Heart left ventricle (tissue), 16 donors: ENCODE measurements at regions not wholly inside any gene's neighbourhood (a gene's known extent, or its start where the extent isn't known, plus 50 kb on each side); places are given as distances from the start of the nearest gene placed in this dataset.

Experiments
- ATAC-seq, 4 donors: fragments of 200-7000 bp; cut with Tn5 transposase; one replicate each; pipeline ENCODE4 v1.9.1; 2020 to 2022; ENCODE audit warnings: moderate library complexity in 4 of 4, mild to moderate bottlenecking in 3 of 4, moderate number of reproducible peaks in 1 of 4
- DNase-seq, 5 donors: peaks; one replicate each; pipeline ENCODE4 v3.0.0-alpha.2; 2020
- H3K27ac ChIP-seq, 12 donors: fragments of 200-600 bp; sonication (generic) in 4 of 12; one replicate each; pipeline versions ENCODE4 v1.5.0 to v1.8.0; 2016 to 2022; ENCODE audit warnings: mild to moderate bottlenecking in 2 of 12
- H3K27me3 ChIP-seq, 9 donors: fragments of 200-600 bp; sonication (generic) in 2 of 9; one replicate each; pipeline versions ENCODE4 v1.5.1 to v1.8.0; 2016 to 2022; ENCODE audit warnings: mild to moderate bottlenecking in 3 of 9
- H3K36me3 ChIP-seq, 9 donors: fragments of 200-600 bp; sonication (generic) in 2 of 9; one replicate each; pipeline versions ENCODE4 v1.5.0 to v1.8.0; 2018 to 2022; ENCODE audit warnings: mild to moderate bottlenecking in 2 of 9
- H3K4me1 ChIP-seq, 12 donors: fragments of 200-600 bp; sonication (generic) in 4 of 12; one replicate each; pipeline versions ENCODE4 v1.5.0 to v1.8.0; 2016 to 2022; ENCODE audit warnings: mild to moderate bottlenecking in 3 of 12
- H3K4me3 ChIP-seq, 12 donors: fragments of 200-600 bp; sonication (generic) in 4 of 12; one replicate each; pipeline versions ENCODE4 v1.5.0 to v1.8.0; 2017 to 2022; ENCODE audit warnings: mild to moderate bottlenecking in 9 of 12, moderate library complexity in 4 of 12
- H3K9me3 ChIP-seq, 12 donors: fragments of 200-600 bp; sonication (generic) in 4 of 12; one replicate each; pipeline versions ENCODE4 v1.5.0 to v1.8.0; 2016 to 2022; ENCODE audit warnings: mild to moderate bottlenecking in 1 of 12
- POLR2A ChIP-seq, 2 donors: fragments of 450-650 bp; IDR thresholded peaks; one replicate each; pipeline ENCODE4 v1.6.1; 2017; ENCODE audit warnings: antibody characterized with exemption in 2 of 2, mild to moderate bottlenecking in 2 of 2, moderate library complexity in 2 of 2
- WGBS, 4 donors: extraction: QIAGEN DNeasy Blood & Tissue Kit in 2 of 4; methylation state at CpG; one replicate each; pipeline versions ENCODE4 v1.1.5 to v1.1.7; 2013 to 2018; 5-methylcytosine and 5-hydroxymethylcytosine counted together
- intact Hi-C, 10 donors: fragments of 100-400 bp; cut with DNase I; formaldehyde crosslinking; loops; one replicate each; pipeline versions ENCODE4 v1.11.1 to v1.14.2; 2022
- TF ChIP-seq, protein P1 (sequence below), 12 donors: fragments of 200-600 bp; sonication (generic) in 4 of 12; IDR thresholded peaks; one replicate each; pipeline versions ENCODE4 v1.5.0 to v1.8.0; 2018 to 2022; ENCODE audit warnings: antibody characterized with exemption in 12 of 12, mild to moderate bottlenecking in 5 of 12
- donor health status: ischemic (EF 13 %, LVEDD 7.1; RV severe dilation, severe dysfunction).
- donor health status: healthy with polysubstance abuse.
- donor health status: DM: no; HTN: yes; CAD: no.
- donor health status: DM: no; HTN: no; CAD: no.
- donor health status: ischemic (EF 25% LVEDD 6.9; RV normal size, moderate dysfunction).
- donor health status: ischemic (EF 25% LVEDD 5.7; RV mildly dilated, moderate dysfunction).
- donor health status: healthy.
- donor health status: DM: yes; HTN: yes; CAD: no.
- donor health status: ischemic (EF 35%, LVEDD 5.7; RV mildly dilated, moderate dysfunction).
- donor health status: nonischemic (EF 11% LVEDD 7.7; RV severe dilation, severe dysfunction).
- donor health status: DM: yes; HTN: yes; CAD: no.
- donor health status: PGD.
- donor health status: ischemic (EF 29% LVEDD 5.4; RV normal size, mild dysfunction).
- donor health status: nonischemic (EF 23%, LVEDD 6.1; RV moderate dilation, normal function).

- Histone ChIP-seq H3K4me3 (no peak overlapping the region), H3K9me3 (peaks cover 0 to 16% (median 3%) of the 10 kb centered on the region in 12 donors), H3K27ac (no peak overlapping the region), H3K36me3 (no peaks in the 10 kb centered on the region), H3K27me3 (peaks cover 0 to 5% (median 0%) of the 10 kb centered on the region in 9 donors), H3K4me1 (no peaks in the 10 kb centered on the region)
- 89 to 96% (median 93%) methylated on average over 1 of the region's 1 CpG for WGBS, 4 donors
- ATAC-seq = no peak
- TF ChIP-seq, protein P1, sequence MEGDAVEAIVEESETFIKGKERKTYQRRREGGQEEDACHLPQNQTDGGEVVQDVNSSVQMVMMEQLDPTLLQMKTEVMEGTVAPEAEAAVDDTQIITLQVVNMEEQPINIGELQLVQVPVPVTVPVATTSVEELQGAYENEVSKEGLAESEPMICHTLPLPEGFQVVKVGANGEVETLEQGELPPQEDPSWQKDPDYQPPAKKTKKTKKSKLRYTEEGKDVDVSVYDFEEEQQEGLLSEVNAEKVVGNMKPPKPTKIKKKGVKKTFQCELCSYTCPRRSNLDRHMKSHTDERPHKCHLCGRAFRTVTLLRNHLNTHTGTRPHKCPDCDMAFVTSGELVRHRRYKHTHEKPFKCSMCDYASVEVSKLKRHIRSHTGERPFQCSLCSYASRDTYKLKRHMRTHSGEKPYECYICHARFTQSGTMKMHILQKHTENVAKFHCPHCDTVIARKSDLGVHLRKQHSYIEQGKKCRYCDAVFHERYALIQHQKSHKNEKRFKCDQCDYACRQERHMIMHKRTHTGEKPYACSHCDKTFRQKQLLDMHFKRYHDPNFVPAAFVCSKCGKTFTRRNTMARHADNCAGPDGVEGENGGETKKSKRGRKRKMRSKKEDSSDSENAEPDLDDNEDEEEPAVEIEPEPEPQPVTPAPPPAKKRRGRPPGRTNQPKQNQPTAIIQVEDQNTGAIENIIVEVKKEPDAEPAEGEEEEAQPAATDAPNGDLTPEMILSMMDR (IDR thresholded peaks at IDR 0.05) = no peak
- no peak for TF ChIP-seq POLR2A (IDR thresholded peaks at IDR 0.05)
- no peak for DNase-seq
- intact Hi-C loops = no loop called here
Measured at GRCh38 chr2:126224776-126225175, 431.2 kb upstream of the GYPC start.

- no peak for ATAC-seq
- no peak for TF ChIP-seq POLR2A (IDR thresholded peaks at IDR 0.05)
- TF ChIP-seq, protein P1 (IDR thresholded peaks at IDR 0.05) = peak in 2 of 12 donors; percentile 7 to 16
- no peaks in the 10 kb centered on the region for H3K4me1 ChIP-seq
- H3K4me3 ChIP-seq = no peak overlapping the region
- DNase-seq = no peak
- no peaks in the 10 kb centered on the region for H3K36me3 ChIP-seq
- intact Hi-C loops = no loop called here
- no peak overlapping the region for H3K27ac ChIP-seq
- H3K27me3 ChIP-seq = peaks cover 0 to 5% (median 0%) of the 10 kb centered on the region in 9 donors
- 45 to 74% (median 58%) methylated on average over 1 of the region's 1 CpG for WGBS, 4 donors
- H3K9me3 ChIP-seq = peaks cover 0 to 16% (median 3%) of the 10 kb centered on the region in 12 donors
Measured at GRCh38 chr2:126227250-126227649, 428.7 kb upstream of the GYPC start.

- Histone ChIP-seq H3K36me3 (no peaks in the 10 kb centered on the region), H3K4me1 (no peaks in the 10 kb centered on the region), H3K27ac (no peak overlapping the region), H3K4me3 (no peak overlapping the region), H3K27me3 (peaks cover 0 to under 1% (median 0%) of the 10 kb centered on the region in 9 donors), H3K9me3 (peaks cover 0 to 16% (median 3%) of the 10 kb centered on the region in 12 donors)
- WGBS, 4 donors = 65 to 85% (median 72%) methylated on average over 1 of the region's 1 CpG
- TF ChIP-seq POLR2A (IDR thresholded peaks at IDR 0.05) = no peak
- TF ChIP-seq, protein P1 (IDR thresholded peaks at IDR 0.05) = no peak
- ATAC-seq = no peak
- no peak for DNase-seq
- intact Hi-C loops = no loop called here
Measured at GRCh38 chr2:126228531-126228930, 427.4 kb upstream of the GYPC start.

GRCh38 chr2:126238251-126238650 lies 417.7 kb upstream of the GYPC start:
- H3K27ac ChIP-seq = no peak overlapping the region
- TF ChIP-seq POLR2A (IDR thresholded peaks at IDR 0.05) = no peak
- TF ChIP-seq, protein P1 (IDR thresholded peaks at IDR 0.05) = no peak
- 85 to 97% (median 94%) methylated on average over 5 of the region's 5 CpGs for WGBS, 4 donors
- H3K27me3 ChIP-seq = peaks cover 0 to 3% (median 0%) of the 10 kb centered on the region in 9 donors
- ATAC-seq (no peak), DNase-seq (no peak)
- no peaks in the 10 kb centered on the region for H3K9me3 ChIP-seq
- no peaks in the 10 kb centered on the region for H3K36me3 ChIP-seq
- no peak overlapping the region for H3K4me3 ChIP-seq
- H3K4me1 ChIP-seq = peaks cover 0 to 10% (median 0%) of the 10 kb centered on the region in 12 donors
- intact Hi-C loops = no loop called here
